ENCODE measurements at regions not wholly inside any gene's neighbourhood (a gene's known extent, or its start where the extent isn't known, plus 50 kb on each side); places are given as distances from the start of the nearest gene placed in this dataset.

- TF ChIP-seq CHD7 (IDR thresholded peaks at IDR 0.05; ENCODE audit: insufficient replicate concordance, low read length) (no peak), KDM1A (IDR thresholded peaks at IDR 0.05; ENCODE audit: borderline replicate concordance, low read length) (no peak), RAD21 (IDR thresholded peaks at IDR 0.05 in 1 of 2, conservative IDR thresholded peaks at IDR 0.05 in 1 of 2; ENCODE audit: low read depth in 2 of 2, low read length in 2 of 2) (peak; percentile 88 to 94), SRF (IDR thresholded peaks at IDR 0.05; ENCODE audit: low read depth, low read length) (no peak), RNF2 (IDR thresholded peaks at IDR 0.05; ENCODE audit: borderline replicate concordance, low read depth, low read length, missing control alignments, poor library complexity, severe bottlenecking) (no peak), SIRT6 (IDR thresholded peaks at IDR 0.05; ENCODE audit: low read length) (no peak), POLR2AphosphoS5 (IDR thresholded peaks at IDR 0.05; ENCODE audit: low read depth, low read length) (no peak), SP4 (IDR thresholded peaks at IDR 0.05; ENCODE audit: low read length) (no peak)
These were observed 324.9 kb upstream of the IRX4 start (continued) for GRCh38 chr5:2207416-2208238.

Data from H1 (cell line).